ENCODE measurements at regions not wholly inside any gene's neighbourhood (a gene's known extent, or its start where the extent isn't known, plus 50 kb on each side); places are given as distances from the start of the nearest gene placed in this dataset.

DNA sequence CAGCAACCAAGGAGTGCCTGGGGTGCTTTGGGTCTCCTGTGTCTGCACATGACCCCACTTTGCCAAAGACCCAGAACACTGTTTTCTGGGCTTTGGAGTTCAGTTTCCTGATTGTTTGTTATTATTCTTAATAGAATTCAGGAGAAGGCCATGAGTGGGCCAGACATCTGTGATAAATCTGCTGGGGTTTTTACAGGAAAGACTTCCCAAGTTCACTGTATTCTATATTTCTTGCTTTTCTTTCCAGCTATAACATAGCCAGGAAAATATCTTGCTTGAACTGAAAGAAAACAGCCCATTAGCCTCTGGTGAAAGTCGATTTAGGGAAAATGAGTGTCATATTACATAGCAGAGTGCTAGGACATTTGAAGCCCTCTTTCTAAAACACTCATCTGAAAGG is 345.1 kb upstream of the USP24 start:
- TF ChIP-seq, protein P1, sequence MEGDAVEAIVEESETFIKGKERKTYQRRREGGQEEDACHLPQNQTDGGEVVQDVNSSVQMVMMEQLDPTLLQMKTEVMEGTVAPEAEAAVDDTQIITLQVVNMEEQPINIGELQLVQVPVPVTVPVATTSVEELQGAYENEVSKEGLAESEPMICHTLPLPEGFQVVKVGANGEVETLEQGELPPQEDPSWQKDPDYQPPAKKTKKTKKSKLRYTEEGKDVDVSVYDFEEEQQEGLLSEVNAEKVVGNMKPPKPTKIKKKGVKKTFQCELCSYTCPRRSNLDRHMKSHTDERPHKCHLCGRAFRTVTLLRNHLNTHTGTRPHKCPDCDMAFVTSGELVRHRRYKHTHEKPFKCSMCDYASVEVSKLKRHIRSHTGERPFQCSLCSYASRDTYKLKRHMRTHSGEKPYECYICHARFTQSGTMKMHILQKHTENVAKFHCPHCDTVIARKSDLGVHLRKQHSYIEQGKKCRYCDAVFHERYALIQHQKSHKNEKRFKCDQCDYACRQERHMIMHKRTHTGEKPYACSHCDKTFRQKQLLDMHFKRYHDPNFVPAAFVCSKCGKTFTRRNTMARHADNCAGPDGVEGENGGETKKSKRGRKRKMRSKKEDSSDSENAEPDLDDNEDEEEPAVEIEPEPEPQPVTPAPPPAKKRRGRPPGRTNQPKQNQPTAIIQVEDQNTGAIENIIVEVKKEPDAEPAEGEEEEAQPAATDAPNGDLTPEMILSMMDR (IDR thresholded peaks at IDR 0.05) = no peak
- no peak for TF ChIP-seq POLR2A (IDR thresholded peaks at IDR 0.05)
